ENCODE measurements at regions not wholly inside any gene's neighbourhood (a gene's known extent, or its start where the extent isn't known, plus 50 kb on each side); places are given as distances from the start of the nearest gene placed in this dataset.
"Not testable (repeated sequence)": the region's sequence is repeated elsewhere in the genome, so short reads cannot be mapped to it uniquely, and the experiment has no call there.

- no peak for DNase-seq (ENCODE audit: low read depth)
These were observed 438.4 kb upstream of the NPVF start for GRCh38 chr7:25666671-25667060.

- no peak for DNase-seq (ENCODE audit: low read depth)
These were observed 441.0 kb upstream of the NPVF start for GRCh38 chr7:25669281-25669781.

GRCh38 chr7:25669961-25670841, 441.9 kb upstream of the NPVF start:
- no peak for DNase-seq (ENCODE audit: low read depth)

- no peak for DNase-seq (ENCODE audit: low read depth)
These were observed 442.8 kb upstream of the NPVF start for GRCh38 chr7:25671111-25671510.

GRCh38 chr7:25672496-25672895, 444.2 kb upstream of the NPVF start:
- no peak for DNase-seq (ENCODE audit: low read depth)

- DNase-seq (ENCODE audit: low read depth): no peak
These were observed 447.6 kb upstream of the NPVF start for GRCh38 chr7:25675789-25676474.

GRCh38 chr7:25677595-25677994, 449.3 kb upstream of the NPVF start:
- DNase-seq (ENCODE audit: low read depth): no peak

- no peak for DNase-seq (ENCODE audit: low read depth)
These were observed 449.9 kb upstream of the NPVF start for GRCh38 chr7:25678215-25678614.

- no peak for DNase-seq (ENCODE audit: low read depth)
These were observed 452.4 kb upstream of the NPVF start for GRCh38 chr7:25680636-25681035.

GRCh38 chr7:25684360-25684759, 456.1 kb upstream of the NPVF start:
- DNase-seq (ENCODE audit: low read depth): no peak

- no peak for DNase-seq (ENCODE audit: low read depth)
These were observed 458.2 kb upstream of the NPVF start for GRCh38 chr7:25686493-25686892.

GRCh38 chr7:25694211-25694610, 457.8 kb upstream of the NFE2L3 start:
- DNase-seq (ENCODE audit: low read depth): no peak

GRCh38 chr7:25694699-25695098, 457.3 kb upstream of the NFE2L3 start:
- DNase-seq (ENCODE audit: low read depth): no peak

GRCh38 chr7:25696571-25696970, 455.4 kb upstream of the NFE2L3 start:
- DNase-seq (ENCODE audit: low read depth): no peak

GRCh38 chr7:25698451-25699113, 453.4 kb upstream of the NFE2L3 start:
- no peak for DNase-seq (ENCODE audit: low read depth)

- not testable (repeated sequence) for DNase-seq (ENCODE audit: low read depth)
These were observed 451.9 kb upstream of the NFE2L3 start for GRCh38 chr7:25700141-25700540.

GRCh38 chr7:25704413-25704812, 447.6 kb upstream of the NFE2L3 start:
- no peak for DNase-seq (ENCODE audit: low read depth)

- DNase-seq (ENCODE audit: low read depth): no peak
These were observed 445.2 kb upstream of the NFE2L3 start for GRCh38 chr7:25706764-25707163.

GRCh38 chr7:25707768-25708620, 444.0 kb upstream of the NFE2L3 start:
- no peak for DNase-seq (ENCODE audit: low read depth)

GRCh38 chr7:25710959-25711358, 441.0 kb upstream of the NFE2L3 start:
- no peak for DNase-seq (ENCODE audit: low read depth)

GRCh38 chr7:25711940-25712339, 440.1 kb upstream of the NFE2L3 start:
- no peak for DNase-seq (ENCODE audit: low read depth)

- no peak for DNase-seq (ENCODE audit: low read depth)
These were observed 439.5 kb upstream of the NFE2L3 start for GRCh38 chr7:25712500-25712899.
